ENCODE measurements at regions not wholly inside any gene's neighbourhood (a gene's known extent, or its start where the extent isn't known, plus 50 kb on each side); places are given as distances from the start of the nearest gene placed in this dataset.

- ChIA-PET POLR2A (no interaction called here), RAD21 (ENCODE audit: unreplicated experiment) (no interaction called here), CTCF (no interaction called here), SMC1A (ENCODE audit: uncharacterized antibody, unreplicated experiment) (no interaction called here)
- no peaks in the 10 kb centered on the region; the same call in 2 of the 3 replicates for H3K9me3 ChIP-seq (replicated peaks; ENCODE audit: control insufficient read depth, insufficient read depth, low read length)
- DNase-seq (ENCODE audit: low read depth, low spot score) = no peak
- no peak overlapping the region for H3K4me2 ChIP-seq (ENCODE audit: control insufficient read depth, insufficient read depth)
- FAIRE-seq = no peak
- no peaks in the 10 kb centered on the region for H4K20me1 ChIP-seq (ENCODE audit: control insufficient read depth, insufficient read depth)
- no peaks in the 10 kb centered on the region for H3K36me3 ChIP-seq (ENCODE audit: control insufficient read depth in 2 of 2, insufficient read depth in 2 of 2, low read length in 1 of 2)
- no TSS peak for BruUV-seq (replicated peaks)
- TF ChIP-seq FOXM1 (IDR thresholded peaks at IDR 0.05; ENCODE audit: low read depth, low read length) = no peak
- TF ChIP-seq, protein P1, sequence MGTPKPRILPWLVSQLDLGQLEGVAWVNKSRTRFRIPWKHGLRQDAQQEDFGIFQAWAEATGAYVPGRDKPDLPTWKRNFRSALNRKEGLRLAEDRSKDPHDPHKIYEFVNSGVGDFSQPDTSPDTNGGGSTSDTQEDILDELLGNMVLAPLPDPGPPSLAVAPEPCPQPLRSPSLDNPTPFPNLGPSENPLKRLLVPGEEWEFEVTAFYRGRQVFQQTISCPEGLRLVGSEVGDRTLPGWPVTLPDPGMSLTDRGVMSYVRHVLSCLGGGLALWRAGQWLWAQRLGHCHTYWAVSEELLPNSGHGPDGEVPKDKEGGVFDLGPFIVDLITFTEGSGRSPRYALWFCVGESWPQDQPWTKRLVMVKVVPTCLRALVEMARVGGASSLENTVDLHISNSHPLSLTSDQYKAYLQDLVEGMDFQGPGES (IDR thresholded peaks at IDR 0.05) = no peak
- TF ChIP-seq, protein P2, sequence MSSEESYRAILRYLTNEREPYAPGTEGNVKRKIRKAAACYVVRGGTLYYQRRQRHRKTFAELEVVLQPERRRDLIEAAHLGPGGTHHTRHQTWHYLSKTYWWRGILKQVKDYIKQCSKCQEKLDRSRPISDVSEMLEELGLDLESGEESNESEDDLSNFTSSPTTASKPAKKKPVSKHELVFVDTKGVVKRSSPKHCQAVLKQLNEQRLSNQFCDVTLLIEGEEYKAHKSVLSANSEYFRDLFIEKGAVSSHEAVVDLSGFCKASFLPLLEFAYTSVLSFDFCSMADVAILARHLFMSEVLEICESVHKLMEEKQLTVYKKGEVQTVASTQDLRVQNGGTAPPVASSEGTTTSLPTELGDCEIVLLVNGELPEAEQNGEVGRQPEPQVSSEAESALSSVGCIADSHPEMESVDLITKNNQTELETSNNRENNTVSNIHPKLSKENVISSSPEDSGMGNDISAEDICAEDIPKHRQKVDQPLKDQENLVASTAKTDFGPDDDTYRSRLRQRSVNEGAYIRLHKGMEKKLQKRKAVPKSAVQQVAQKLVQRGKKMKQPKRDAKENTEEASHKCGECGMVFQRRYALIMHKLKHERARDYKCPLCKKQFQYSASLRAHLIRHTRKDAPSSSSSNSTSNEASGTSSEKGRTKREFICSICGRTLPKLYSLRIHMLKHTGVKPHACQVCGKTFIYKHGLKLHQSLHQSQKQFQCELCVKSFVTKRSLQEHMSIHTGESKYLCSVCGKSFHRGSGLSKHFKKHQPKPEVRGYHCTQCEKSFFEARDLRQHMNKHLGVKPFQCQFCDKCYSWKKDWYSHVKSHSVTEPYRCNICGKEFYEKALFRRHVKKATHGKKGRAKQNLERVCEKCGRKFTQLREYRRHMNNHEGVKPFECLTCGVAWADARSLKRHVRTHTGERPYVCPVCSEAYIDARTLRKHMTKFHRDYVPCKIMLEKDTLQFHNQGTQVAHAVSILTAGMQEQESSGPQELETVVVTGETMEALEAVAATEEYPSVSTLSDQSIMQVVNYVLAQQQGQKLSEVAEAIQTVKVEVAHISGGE (CRISPR knock-in tag; IDR thresholded peaks at IDR 0.05) = no peak
- no peak for TF ChIP-seq RUNX3 (IDR thresholded peaks at IDR 0.05; ENCODE audit: low read length)
- TF ChIP-seq CBX5 (IDR thresholded peaks at IDR 0.05; ENCODE audit: low read depth) = no peak
- no peak for TF ChIP-seq USF2 (IDR thresholded peaks at IDR 0.05; ENCODE audit: borderline replicate concordance, low read depth, low read length)
- TF ChIP-seq CEBPB (IDR thresholded peaks at IDR 0.05; ENCODE audit: borderline replicate concordance in 1 of 2, low read depth in 2 of 2, low read length in 2 of 2) = no peak
- no peak for TF ChIP-seq TCF12 (IDR thresholded peaks at IDR 0.05; ENCODE audit: low read depth, low read length)
- TF ChIP-seq RCOR1 (conservative IDR thresholded peaks at IDR 0.05; ENCODE audit: low read depth, low read length) = no peak
- TF ChIP-seq JUNB (IDR thresholded peaks at IDR 0.05) = no peak
- no peak for TF ChIP-seq SUZ12 (IDR thresholded peaks at IDR 0.05; ENCODE audit: unreplicated experiment)
- TF ChIP-seq MYB (IDR thresholded peaks at IDR 0.05; ENCODE audit: borderline replicate concordance, low read depth, low read length) = no peak
- no peak for TF ChIP-seq TBL1XR1 (IDR thresholded peaks at IDR 0.05; ENCODE audit: low read depth, low read length)
- in situ Hi-C loops (cut with MboI) (no loop called here), intact Hi-C loops (cut with micrococcal nuclease; ENCODE audit: unreplicated experiment) (no loop called here)
- H3K9ac ChIP-seq (ENCODE audit: control insufficient read depth, insufficient read depth, low read length) = no peak overlapping the region
- no peak overlapping the region for H3K4me3 ChIP-seq
- no peak overlapping the region for H2AFZ ChIP-seq (ENCODE audit: control insufficient read depth, low read depth, low read length)
- H3K27me3 ChIP-seq (replicated peaks in 1 of 2; ENCODE audit: control insufficient read depth in 2 of 2, insufficient read depth in 2 of 2, low read length in 1 of 2) = no peaks in the 10 kb centered on the region
- ATAC-seq = no peak
- H3K27ac ChIP-seq (ENCODE audit: control insufficient read depth, insufficient read depth) = no peak overlapping the region
- H3K79me2 ChIP-seq (ENCODE audit: control insufficient read depth, insufficient read depth, low read length) = no peaks in the 10 kb centered on the region
- no peaks in the 10 kb centered on the region for H3K4me1 ChIP-seq (ENCODE audit: control insufficient read depth, insufficient read depth, low read length)
These were observed 486.6 kb downstream of the SQOR start for GRCh38 chr15:46121441-46121840.

Data from GM12878 (cell line).